ENCODE measurements at regions not wholly inside any gene's neighbourhood (a gene's known extent, or its start where the extent isn't known, plus 50 kb on each side); places are given as distances from the start of the nearest gene placed in this dataset.

DNA sequence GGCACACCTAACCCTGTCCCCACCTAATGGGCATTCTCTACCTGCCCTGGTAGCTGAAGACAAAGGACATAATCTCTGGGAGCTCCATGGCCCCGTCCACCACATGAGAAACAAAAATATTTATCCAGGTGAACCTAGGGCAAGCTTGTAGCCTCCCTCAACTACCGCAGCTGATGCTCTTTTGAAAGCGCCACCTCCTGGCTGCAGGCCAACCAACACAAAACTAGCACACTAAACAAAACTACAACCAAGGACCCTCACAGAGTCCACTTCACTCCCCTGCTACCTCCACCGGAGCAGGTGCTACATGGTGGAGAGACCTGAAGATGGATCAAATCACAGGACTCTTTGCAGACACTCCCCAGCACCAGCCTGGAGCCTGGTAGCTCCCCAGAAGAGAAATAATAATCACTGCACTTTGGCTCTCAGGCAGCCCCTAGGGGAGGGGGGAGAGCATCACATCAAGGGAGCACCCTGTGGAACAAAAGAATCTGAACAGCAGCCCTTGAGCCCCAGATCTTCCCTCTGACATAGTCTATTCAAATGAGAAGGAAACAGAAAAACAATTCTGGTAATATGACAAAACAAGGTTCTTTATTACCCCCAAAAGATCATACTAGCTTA is 111.3 kb upstream of the ATP8A1 start:
- H3K4me2 ChIP-seq (ENCODE audit: low read length), result no peak overlapping the region
- BruUV-seq (replicated peaks), result no TSS peak
- H3K4me3 ChIP-seq (replicated peaks in 1 of 2; ENCODE audit: low read depth in 1 of 2, low read length in 2 of 2), result no peak overlapping the region
- ATAC-seq (no peak), DNase-seq (ENCODE audit: low read depth, low spot score) (no peak)
- ChIA-PET RAD21 (ENCODE audit: low non-redundant PET in 1 of 2, low total read pairs in 2 of 2, uncharacterized antibody in 2 of 2, unreplicated experiment in 2 of 2) (no interaction called here), CTCF (no interaction called here), POLR2A (no interaction called here)
- no peak overlapping the region for H3K9ac ChIP-seq (ENCODE audit: low read length)
- TF ChIP-seq TCF7L2 (IDR thresholded peaks at IDR 0.05; ENCODE audit: borderline replicate concordance, extremely low read depth, insufficient read depth, insufficient read length) (no peak), CEBPB (IDR thresholded peaks at IDR 0.05; ENCODE audit: low read depth) (no peak), RAD21 (IDR thresholded peaks at IDR 0.05; ENCODE audit: low read depth) (no peak), POLR2AphosphoS5 (IDR thresholded peaks at IDR 0.05; ENCODE audit: low read depth, low read length) (no peak), SIN3A (IDR thresholded peaks at IDR 0.05; ENCODE audit: low read depth) (no peak), ELF1 (IDR thresholded peaks at IDR 0.05; ENCODE audit: borderline replicate concordance, low read depth) (no peak), EZH2 (IDR thresholded peaks at IDR 0.05) (no peak), EGR1 (IDR thresholded peaks at IDR 0.05; ENCODE audit: low read depth) (no peak), SRF (IDR thresholded peaks at IDR 0.05; ENCODE audit: low read depth) (no peak), FOSL1 (IDR thresholded peaks at IDR 0.05; ENCODE audit: low read depth) (no peak), ZNF274 (IDR thresholded peaks at IDR 0.05; ENCODE audit: low read depth, low read length) (no peak), EZH2phosphoT487 (IDR thresholded peaks at IDR 0.05; ENCODE audit: borderline replicate concordance) (no peak), JUND (IDR thresholded peaks at IDR 0.05) (no peak), POLR2A (IDR thresholded peaks at IDR 0.05; ENCODE audit: borderline replicate concordance, extremely low read depth, insufficient read depth, insufficient read length) (no peak), SP1 (IDR thresholded peaks at IDR 0.05; ENCODE audit: low read depth) (no peak), YY1 (IDR thresholded peaks at IDR 0.05; ENCODE audit: extremely low read depth, insufficient replicate concordance, low read depth, low read length) (no peak)
- TF ChIP-seq, protein P1, sequence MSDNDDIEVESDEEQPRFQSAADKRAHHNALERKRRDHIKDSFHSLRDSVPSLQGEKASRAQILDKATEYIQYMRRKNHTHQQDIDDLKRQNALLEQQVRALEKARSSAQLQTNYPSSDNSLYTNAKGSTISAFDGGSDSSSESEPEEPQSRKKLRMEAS (IDR thresholded peaks at IDR 0.05), result no peak
- TF ChIP-seq, protein P2, sequence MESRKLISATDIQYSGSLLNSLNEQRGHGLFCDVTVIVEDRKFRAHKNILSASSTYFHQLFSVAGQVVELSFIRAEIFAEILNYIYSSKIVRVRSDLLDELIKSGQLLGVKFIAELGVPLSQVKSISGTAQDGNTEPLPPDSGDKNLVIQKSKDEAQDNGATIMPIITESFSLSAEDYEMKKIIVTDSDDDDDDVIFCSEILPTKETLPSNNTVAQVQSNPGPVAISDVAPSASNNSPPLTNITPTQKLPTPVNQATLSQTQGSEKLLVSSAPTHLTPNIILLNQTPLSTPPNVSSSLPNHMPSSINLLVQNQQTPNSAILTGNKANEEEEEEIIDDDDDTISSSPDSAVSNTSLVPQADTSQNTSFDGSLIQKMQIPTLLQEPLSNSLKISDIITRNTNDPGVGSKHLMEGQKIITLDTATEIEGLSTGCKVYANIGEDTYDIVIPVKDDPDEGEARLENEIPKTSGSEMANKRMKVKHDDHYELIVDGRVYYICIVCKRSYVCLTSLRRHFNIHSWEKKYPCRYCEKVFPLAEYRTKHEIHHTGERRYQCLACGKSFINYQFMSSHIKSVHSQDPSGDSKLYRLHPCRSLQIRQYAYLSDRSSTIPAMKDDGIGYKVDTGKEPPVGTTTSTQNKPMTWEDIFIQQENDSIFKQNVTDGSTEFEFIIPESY (IDR thresholded peaks at IDR 0.05; ENCODE audit: extremely low read depth, insufficient replicate concordance, low read length), result no peak
- TF ChIP-seq, protein P3, sequence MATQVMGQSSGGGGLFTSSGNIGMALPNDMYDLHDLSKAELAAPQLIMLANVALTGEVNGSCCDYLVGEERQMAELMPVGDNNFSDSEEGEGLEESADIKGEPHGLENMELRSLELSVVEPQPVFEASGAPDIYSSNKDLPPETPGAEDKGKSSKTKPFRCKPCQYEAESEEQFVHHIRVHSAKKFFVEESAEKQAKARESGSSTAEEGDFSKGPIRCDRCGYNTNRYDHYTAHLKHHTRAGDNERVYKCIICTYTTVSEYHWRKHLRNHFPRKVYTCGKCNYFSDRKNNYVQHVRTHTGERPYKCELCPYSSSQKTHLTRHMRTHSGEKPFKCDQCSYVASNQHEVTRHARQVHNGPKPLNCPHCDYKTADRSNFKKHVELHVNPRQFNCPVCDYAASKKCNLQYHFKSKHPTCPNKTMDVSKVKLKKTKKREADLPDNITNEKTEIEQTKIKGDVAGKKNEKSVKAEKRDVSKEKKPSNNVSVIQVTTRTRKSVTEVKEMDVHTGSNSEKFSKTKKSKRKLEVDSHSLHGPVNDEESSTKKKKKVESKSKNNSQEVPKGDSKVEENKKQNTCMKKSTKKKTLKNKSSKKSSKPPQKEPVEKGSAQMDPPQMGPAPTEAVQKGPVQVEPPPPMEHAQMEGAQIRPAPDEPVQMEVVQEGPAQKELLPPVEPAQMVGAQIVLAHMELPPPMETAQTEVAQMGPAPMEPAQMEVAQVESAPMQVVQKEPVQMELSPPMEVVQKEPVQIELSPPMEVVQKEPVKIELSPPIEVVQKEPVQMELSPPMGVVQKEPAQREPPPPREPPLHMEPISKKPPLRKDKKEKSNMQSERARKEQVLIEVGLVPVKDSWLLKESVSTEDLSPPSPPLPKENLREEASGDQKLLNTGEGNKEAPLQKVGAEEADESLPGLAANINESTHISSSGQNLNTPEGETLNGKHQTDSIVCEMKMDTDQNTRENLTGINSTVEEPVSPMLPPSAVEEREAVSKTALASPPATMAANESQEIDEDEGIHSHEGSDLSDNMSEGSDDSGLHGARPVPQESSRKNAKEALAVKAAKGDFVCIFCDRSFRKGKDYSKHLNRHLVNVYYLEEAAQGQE (IDR thresholded peaks at IDR 0.05; ENCODE audit: low read depth), result no peak
- H3K79me2 ChIP-seq (ENCODE audit: insufficient read depth, low read length), result no peaks in the 10 kb centered on the region
- H3K27ac ChIP-seq (ENCODE audit: low read depth, low read length), result no peak overlapping the region
- intact Hi-C loops (cut with micrococcal nuclease), result no loop called here
- H3K4me1 ChIP-seq (ENCODE audit: control insufficient read depth in 1 of 2, insufficient read depth in 2 of 2, low read length in 2 of 2), result no peaks in the 10 kb centered on the region
- H3K9me3 ChIP-seq (ENCODE audit: control insufficient read depth in 1 of 2, insufficient read depth in 1 of 2, low read depth in 1 of 2, low read length in 2 of 2), result no peaks in the 10 kb centered on the region
- H3K36me3 ChIP-seq (ENCODE audit: control insufficient read depth in 1 of 2, insufficient read depth in 2 of 2, low read length in 2 of 2), result no peaks in the 10 kb centered on the region
- H2AFZ ChIP-seq (ENCODE audit: low read depth, low read length, poor library complexity, severe bottlenecking), result no peak overlapping the region
- no peaks in the 10 kb centered on the region for H3K9me2 ChIP-seq (ENCODE audit: insufficient read depth)
- H4K20me1 ChIP-seq (ENCODE audit: insufficient read depth), result no peaks in the 10 kb centered on the region
- H3K27me3 ChIP-seq (ENCODE audit: insufficient read depth, low read length), result no peaks in the 10 kb centered on the region
